Gastrocnemius medialis (tissue), 4 donors: ENCODE measurements at regions not wholly inside any gene's neighbourhood (a gene's known extent, or its start where the extent isn't known, plus 50 kb on each side); places are given as distances from the start of the nearest gene placed in this dataset.

ENCODE experiments used
- CTCF ChIP-seq, 5 experiments: fragments of 450-650 bp in 3 of 5; fragments of 200-600 bp in 2 of 5; sonication (generic) in 2 of 5; IDR thresholded peaks in 4 of 5; conservative IDR thresholded peaks in 1 of 5; 1 replicate in 4 of 5; 2 replicates in 1 of 5; pipeline ENCODE4 v1.5.1; 2016 to 2019; ENCODE audit warnings: antibody characterized with exemption in 5 of 5, mild to moderate bottlenecking in 3 of 5, moderate library complexity in 3 of 5
- POLR2A ChIP-seq, 2 donors: fragments of 450-650 bp; IDR thresholded peaks; one replicate each; pipeline ENCODE4 v1.6.1; 2017; ENCODE audit warnings: antibody characterized with exemption in 2 of 2, mild to moderate bottlenecking in 2 of 2, moderate library complexity in 2 of 2

- no peak for TF ChIP-seq CTCF (IDR thresholded peaks at IDR 0.05 in 4 of 5, conservative IDR thresholded peaks at IDR 0.05 in 1 of 5)
- no peak for TF ChIP-seq POLR2A (IDR thresholded peaks at IDR 0.05)
These were observed 130.2 kb upstream of the ANKRD28 start for GRCh38 chr3:15927969-15928368.
